Nephron (organoid): ENCODE measurements at regions not wholly inside any gene's neighbourhood (a gene's known extent, or its start where the extent isn't known, plus 50 kb on each side); places are given as distances from the start of the nearest gene placed in this dataset.
A peak's percentile ranks its signal among the peaks of the same experiment; 100 is the strongest.

ENCODE experiments used
- H3K27ac Mint-ChIP-seq, 3 experiments: 2 replicates each; pipeline ENCODE4 v1.8.0; 2020; ENCODE audit warnings: mixed read lengths in 3 of 3, mild to moderate bottlenecking in 2 of 3, moderate library complexity in 1 of 3
- H3K27me3 Mint-ChIP-seq: 2 replicates; pipeline ENCODE4 v1.8.0; 2021; ENCODE audit warnings: low read depth, mild to moderate bottlenecking, moderate library complexity, mixed read lengths
- H3K36me3 Mint-ChIP-seq: 2 replicates; pipeline ENCODE4 v1.8.0; 2020; ENCODE audit warnings: low read depth, mixed read lengths
- H3K4me1 Mint-ChIP-seq: 2 replicates; pipeline ENCODE4 v1.8.0; 2020; ENCODE audit warnings: mixed read lengths
- H3K4me3 Mint-ChIP-seq, 3 experiments: 2 replicates each; pipeline ENCODE4 v1.8.0; 2020; ENCODE audit warnings: mild to moderate bottlenecking in 3 of 3, mixed read lengths in 3 of 3, moderate library complexity in 2 of 3
- H3K9me3 Mint-ChIP-seq: 2 replicates; pipeline ENCODE4 v1.8.0; 2020; ENCODE audit warnings: mixed read lengths
- CTCF ChIP-seq, 3 experiments: fragments of 200-600 bp; sonication (generic); IDR thresholded peaks; one replicate each; pipeline ENCODE4 v1.5.0; 2021; ENCODE audit warnings: antibody characterized with exemption in 3 of 3; ENCODE audit not compliant: unreplicated experiment in 3 of 3

- peaks cover 18% of the 10 kb centered on the region for H3K36me3 Mint-ChIP-seq
- H3K27ac Mint-ChIP-seq: peak overlapping the region; percentile 9 to 60 (median 19)
- no peaks in the 10 kb centered on the region for H3K27me3 Mint-ChIP-seq
- TF ChIP-seq CTCF (IDR thresholded peaks at IDR 0.05; ENCODE audit: unreplicated experiment in 3 of 3): no peak
- H3K4me3 Mint-ChIP-seq: peak overlapping the region in 2 of 3 experiments; percentile 27 to 54
- peaks cover 40% of the 10 kb centered on the region for H3K4me1 Mint-ChIP-seq
- H3K9me3 Mint-ChIP-seq: no peaks in the 10 kb centered on the region
Measured at GRCh38 chr3:48084929-48085328, 68.7 kb upstream of the MAP4 start.

GRCh38 chr3:48084170-48084569 is 68.0 kb upstream of the MAP4 start:
- no peak overlapping the region for H3K4me3 Mint-ChIP-seq
- peaks cover 38% of the 10 kb centered on the region for H3K4me1 Mint-ChIP-seq
- no peaks in the 10 kb centered on the region for H3K27me3 Mint-ChIP-seq
- H3K36me3 Mint-ChIP-seq: peaks cover 18% of the 10 kb centered on the region
- no peak for TF ChIP-seq CTCF (IDR thresholded peaks at IDR 0.05; ENCODE audit: unreplicated experiment in 3 of 3)
- H3K9me3 Mint-ChIP-seq: no peaks in the 10 kb centered on the region
- peak overlapping the region; percentile 9 to 60 (median 11) for H3K27ac Mint-ChIP-seq

GRCh38 chr3:48082580-48083184 is 66.5 kb upstream of the MAP4 start:
- Mint-ChIP-seq H3K27ac (peak overlapping the region in 1 of 3 experiments; percentile 16), H3K4me3 (no peak overlapping the region), H3K27me3 (no peaks in the 10 kb centered on the region), H3K36me3 (peaks cover 21% of the 10 kb centered on the region), H3K9me3 (no peaks in the 10 kb centered on the region), H3K4me1 (peaks cover 40% of the 10 kb centered on the region)
- no peak for TF ChIP-seq CTCF (IDR thresholded peaks at IDR 0.05; ENCODE audit: unreplicated experiment in 3 of 3)

- Mint-ChIP-seq H3K4me3 (no peak overlapping the region), H3K4me1 (peaks cover 17% of the 10 kb centered on the region), H3K27ac (peak overlapping the region in 1 of 3 experiments; percentile 41), H3K9me3 (no peaks in the 10 kb centered on the region), H3K36me3 (peaks cover 18% of the 10 kb centered on the region), H3K27me3 (no peaks in the 10 kb centered on the region)
- no peak for TF ChIP-seq CTCF (IDR thresholded peaks at IDR 0.05; ENCODE audit: unreplicated experiment in 3 of 3)
Measured at GRCh38 chr3:48077815-48078214, 61.6 kb upstream of the MAP4 start.

- no peak for TF ChIP-seq CTCF (IDR thresholded peaks at IDR 0.05; ENCODE audit: unreplicated experiment in 3 of 3)
- Mint-ChIP-seq H3K4me3 (no peak overlapping the region), H3K36me3 (peaks cover 18% of the 10 kb centered on the region), H3K4me1 (peaks cover 32% of the 10 kb centered on the region), H3K27me3 (no peaks in the 10 kb centered on the region), H3K9me3 (no peaks in the 10 kb centered on the region), H3K27ac (peak overlapping the region in 2 of 3 experiments; percentile 5 to 42)
Measured at GRCh38 chr3:48070030-48070429, 53.8 kb upstream of the MAP4 start.

- H3K9me3 Mint-ChIP-seq: no peaks in the 10 kb centered on the region
Measured at GRCh38 chr3:48069339-48069738, 53.1 kb upstream of the MAP4 start.

More at GRCh38 chr3:48069339-48069738, 53.1 kb upstream of the MAP4 start:
- Mint-ChIP-seq H3K27ac (peak overlapping the region; percentile 27 to 42 (median 30)), H3K36me3 (peaks cover 14% of the 10 kb centered on the region), H3K4me1 (peaks cover 35% of the 10 kb centered on the region), H3K4me3 (no peak overlapping the region), H3K27me3 (no peaks in the 10 kb centered on the region)
- TF ChIP-seq CTCF (IDR thresholded peaks at IDR 0.05; ENCODE audit: unreplicated experiment in 3 of 3): no peak
